Keratinocyte (primary cell): ENCODE measurements at regions not wholly inside any gene's neighbourhood (a gene's known extent, or its start where the extent isn't known, plus 50 kb on each side); places are given as distances from the start of the nearest gene placed in this dataset.

Experiments
- DNase-seq: peaks from one replicate; pipeline ENCODE4 v3.0.0-alpha.2; 2011; ENCODE audit warnings: low read depth, missing footprints, low spot score
- FAIRE-seq: peaks from 2 replicates; lab custom pipeline; 2011; peaks lifted over from hg19 to GRCh38; lab: Jason Lieb, UNC
- H2AFZ ChIP-seq: 2 replicates; pipeline ENCODE4 v1.6.0; 2012; ENCODE audit warnings: low read length, control low read depth, inconsistent platforms; ENCODE audit not compliant: control insufficient read depth
- H3K27ac ChIP-seq: 2 replicates; pipeline ENCODE4 v1.5.1; 2011; ENCODE audit warnings: low read length; ENCODE audit not compliant: control insufficient read depth, insufficient read depth
- H3K27me3 ChIP-seq: 3 replicates; pipeline ENCODE4 v1.6.0; 2011; ENCODE audit warnings: low read length; ENCODE audit not compliant: control insufficient read depth, insufficient read depth; ENCODE audit errors: extremely low read depth
- H3K36me3 ChIP-seq, 2 experiments: 2 replicates in 1 of 2; 3 replicates in 1 of 2; pipeline ENCODE4 v1.5.1; 2011; ENCODE audit warnings: low read length in 2 of 2, mild to moderate bottlenecking in 1 of 2; ENCODE audit not compliant: control insufficient read depth in 2 of 2, insufficient read depth in 2 of 2; ENCODE audit errors: extremely low read depth in 1 of 2
- H3K4me1 ChIP-seq: 3 replicates; pipeline ENCODE4 v1.5.1; 2011; ENCODE audit warnings: low read length; ENCODE audit not compliant: control insufficient read depth, insufficient read depth; ENCODE audit errors: extremely low read depth
- H3K4me2 ChIP-seq: 3 replicates; pipeline ENCODE4 v1.6.0; 2011; ENCODE audit warnings: low read depth, low read length; ENCODE audit not compliant: control insufficient read depth, insufficient read depth; ENCODE audit errors: extremely low read depth
- H3K4me3 ChIP-seq, 3 experiments: fragments of 200-600 bp in 1 of 3; sonication (generic) in 1 of 3; 2 replicates in 2 of 3; 3 replicates in 1 of 3; pipeline ENCODE4 v1.5.1; 2011 to 2016; ENCODE audit warnings: low read length in 3 of 3, mild to moderate bottlenecking in 3 of 3, control low read depth in 2 of 3, inconsistent platforms in 1 of 3, low read depth in 1 of 3, mixed read lengths in 1 of 3, mixed run types in 1 of 3, moderate library complexity in 1 of 3; ENCODE audit not compliant: control insufficient read depth in 2 of 3, insufficient read depth in 2 of 3; ENCODE audit errors: extremely low read depth in 1 of 3
- H3K79me2 ChIP-seq: 2 replicates; pipeline ENCODE4 v1.6.0; 2012; ENCODE audit warnings: low read length; ENCODE audit not compliant: control insufficient read depth, insufficient read depth
- H3K9ac ChIP-seq: 3 replicates; pipeline ENCODE4 v1.6.0; 2011; ENCODE audit warnings: low read length; ENCODE audit not compliant: control insufficient read depth, insufficient read depth; ENCODE audit errors: extremely low read depth
- H3K9me1 ChIP-seq: 3 replicates; pipeline ENCODE4 v1.6.0; 2011; ENCODE audit warnings: low read length; ENCODE audit not compliant: control insufficient read depth, insufficient read depth; ENCODE audit errors: extremely low read depth
- H3K9me3 ChIP-seq: 2 replicates; pipeline ENCODE4 v1.5.1; 2012; ENCODE audit warnings: low read depth, low read length; ENCODE audit not compliant: control insufficient read depth
- H4K20me1 ChIP-seq: 3 replicates; pipeline ENCODE4 v1.6.0; 2011; ENCODE audit warnings: low read length; ENCODE audit not compliant: control insufficient read depth, insufficient read depth; ENCODE audit errors: extremely low read depth
- EZH2 ChIP-seq: IDR thresholded peaks from one replicate; pipeline ENCODE4 v1.6.1; 2012; ENCODE audit warnings: inconsistent platforms, mild to moderate bottlenecking, low read length, moderate library complexity
- dilution Hi-C: fragments of 300-500 bp; cut with MboI; formaldehyde crosslinking; loops from one replicate; pipeline ENCODE4 v1.7.0; 2020; ENCODE audit warnings: low sequenced_read_pairs; ENCODE audit not compliant: extremely low pct_ligation_motif_present
- TF ChIP-seq, protein P1 (sequence below), 3 experiments: IDR thresholded peaks in 1 of 3; conservative IDR thresholded peaks in 1 of 3; optimal IDR thresholded peaks in 1 of 3; 2 replicates in 2 of 3; 3 replicates in 1 of 3; pipeline versions ENCODE3 to v1.5.1; 2011; ENCODE audit warnings: low read length in 3 of 3, mild to moderate bottlenecking in 3 of 3, moderate library complexity in 2 of 3, control low read depth in 1 of 3, inconsistent platforms in 1 of 3; ENCODE audit not compliant: insufficient read depth in 2 of 3; ENCODE audit errors: extremely low read depth in 1 of 3

DNA sequence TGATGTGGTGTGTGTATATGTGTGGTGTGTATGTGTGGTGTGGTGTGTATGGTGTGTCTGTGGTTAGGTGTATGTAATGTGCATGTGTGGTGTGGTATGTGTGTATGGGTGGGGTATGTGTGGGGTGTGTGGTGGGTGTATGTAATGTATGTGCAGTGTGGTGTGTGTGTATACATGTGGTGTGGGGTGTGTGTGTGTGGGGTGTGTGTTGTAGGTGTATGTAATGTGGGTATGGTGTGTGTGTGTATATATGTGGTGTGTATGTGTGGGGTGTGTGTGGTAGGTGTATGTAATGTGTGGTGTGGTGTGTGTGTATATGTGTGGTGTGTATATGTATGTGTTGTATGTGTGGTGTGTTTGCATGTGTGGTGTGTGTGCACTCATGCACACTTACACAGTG, 84.8 kb upstream of the ID2 start:
- H3K4me2 ChIP-seq, result no peak overlapping the region
- dilution Hi-C loops, result no loop called here
- no peak overlapping the region for H3K27ac ChIP-seq
- no peaks in the 10 kb centered on the region for H3K36me3 ChIP-seq
- H3K9me1 ChIP-seq, result no peaks in the 10 kb centered on the region
- no peak overlapping the region for H2AFZ ChIP-seq
- no peaks in the 10 kb centered on the region for H4K20me1 ChIP-seq
- no peaks in the 10 kb centered on the region for H3K27me3 ChIP-seq
- H3K4me3 ChIP-seq, result no peak overlapping the region
- no peaks in the 10 kb centered on the region for H3K4me1 ChIP-seq
- no peak for TF ChIP-seq EZH2
- TF ChIP-seq, protein P1, sequence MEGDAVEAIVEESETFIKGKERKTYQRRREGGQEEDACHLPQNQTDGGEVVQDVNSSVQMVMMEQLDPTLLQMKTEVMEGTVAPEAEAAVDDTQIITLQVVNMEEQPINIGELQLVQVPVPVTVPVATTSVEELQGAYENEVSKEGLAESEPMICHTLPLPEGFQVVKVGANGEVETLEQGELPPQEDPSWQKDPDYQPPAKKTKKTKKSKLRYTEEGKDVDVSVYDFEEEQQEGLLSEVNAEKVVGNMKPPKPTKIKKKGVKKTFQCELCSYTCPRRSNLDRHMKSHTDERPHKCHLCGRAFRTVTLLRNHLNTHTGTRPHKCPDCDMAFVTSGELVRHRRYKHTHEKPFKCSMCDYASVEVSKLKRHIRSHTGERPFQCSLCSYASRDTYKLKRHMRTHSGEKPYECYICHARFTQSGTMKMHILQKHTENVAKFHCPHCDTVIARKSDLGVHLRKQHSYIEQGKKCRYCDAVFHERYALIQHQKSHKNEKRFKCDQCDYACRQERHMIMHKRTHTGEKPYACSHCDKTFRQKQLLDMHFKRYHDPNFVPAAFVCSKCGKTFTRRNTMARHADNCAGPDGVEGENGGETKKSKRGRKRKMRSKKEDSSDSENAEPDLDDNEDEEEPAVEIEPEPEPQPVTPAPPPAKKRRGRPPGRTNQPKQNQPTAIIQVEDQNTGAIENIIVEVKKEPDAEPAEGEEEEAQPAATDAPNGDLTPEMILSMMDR (optimal IDR thresholded peaks at IDR 0.05 in 1 of 3, IDR thresholded peaks at IDR 0.05 in 1 of 3, conservative IDR thresholded peaks at IDR 0.05 in 1 of 3; ENCODE audit: extremely low read depth in 1 of 3, insufficient read depth in 2 of 3, low read length in 3 of 3), result no peak
- H3K79me2 ChIP-seq, result no peaks in the 10 kb centered on the region
- FAIRE-seq, result no peak
- H3K9me3 ChIP-seq, result no peaks in the 10 kb centered on the region
- no peak overlapping the region for H3K9ac ChIP-seq
- DNase-seq, result no peak

GRCh38 chr2:8597559-8598225, 84.2 kb upstream of the ID2 start:
- H4K20me1 ChIP-seq, result no peaks in the 10 kb centered on the region
- TF ChIP-seq, protein P1 (optimal IDR thresholded peaks at IDR 0.05 in 1 of 3, IDR thresholded peaks at IDR 0.05 in 1 of 3, conservative IDR thresholded peaks at IDR 0.05 in 1 of 3; ENCODE audit: extremely low read depth in 1 of 3, insufficient read depth in 2 of 3, low read length in 3 of 3), result no peak
- TF ChIP-seq EZH2, result no peak
- FAIRE-seq, result no peak
- no peaks in the 10 kb centered on the region for H3K36me3 ChIP-seq
- DNase-seq, result no peak
- H3K79me2 ChIP-seq, result no peaks in the 10 kb centered on the region
- H3K9ac ChIP-seq, result no peak overlapping the region
- H3K4me1 ChIP-seq, result no peaks in the 10 kb centered on the region
- no peak overlapping the region for H3K4me3 ChIP-seq
- no peak overlapping the region for H2AFZ ChIP-seq
- H3K27me3 ChIP-seq, result no peaks in the 10 kb centered on the region
- no peaks in the 10 kb centered on the region for H3K9me3 ChIP-seq
- H3K27ac ChIP-seq, result no peak overlapping the region
- H3K9me1 ChIP-seq, result no peaks in the 10 kb centered on the region
- dilution Hi-C loops, result no loop called here
- H3K4me2 ChIP-seq, result no peak overlapping the region
